Progenitor cell of endocrine pancreas (in vitro differentiated cells): ENCODE measurements at regions not wholly inside any gene's neighbourhood (a gene's known extent, or its start where the extent isn't known, plus 50 kb on each side); places are given as distances from the start of the nearest gene placed in this dataset.

Source experiments
- DNase-seq: peaks from one replicate; pipeline ENCODE4 v3.0.0; 2021; ENCODE audit warnings: low spot score; ENCODE audit not compliant: unreplicated experiment
- H3K27ac Mint-ChIP-seq: 2 replicates; pipeline ENCODE4 v1.8.0; 2021; ENCODE audit warnings: mild to moderate bottlenecking, moderate library complexity, mixed read lengths
- H3K27me3 Mint-ChIP-seq: 2 replicates; pipeline ENCODE4 v1.8.0; 2021; ENCODE audit warnings: mixed read lengths
- H3K36me3 Mint-ChIP-seq: 2 replicates; pipeline ENCODE4 v1.8.0; 2022; ENCODE audit warnings: mixed read lengths; ENCODE audit not compliant: insufficient read depth
- H3K4me1 Mint-ChIP-seq: 2 replicates; pipeline ENCODE4 v1.8.0; 2021; ENCODE audit warnings: low read depth, mixed read lengths
- H3K4me3 Mint-ChIP-seq: 2 replicates; pipeline ENCODE4 v1.8.0; 2021; ENCODE audit warnings: low read depth, mild to moderate bottlenecking, moderate library complexity, mixed read lengths
- H3K9me3 Mint-ChIP-seq: 2 replicates; pipeline ENCODE4 v1.8.0; 2021; ENCODE audit warnings: low read depth, mixed read lengths
- CTCF ChIP-seq: fragments of 200-600 bp; sonication (generic); IDR thresholded peaks from one replicate; pipeline ENCODE4 v1.5.0; 2021; ENCODE audit warnings: antibody characterized with exemption, mild to moderate bottlenecking; ENCODE audit not compliant: unreplicated experiment

- H3K4me3 Mint-ChIP-seq, result no peak overlapping the region
- H3K27ac Mint-ChIP-seq, result no peak overlapping the region
- TF ChIP-seq CTCF, result no peak
- peaks cover 17% of the 10 kb centered on the region for H3K4me1 Mint-ChIP-seq
- no peaks in the 10 kb centered on the region for H3K9me3 Mint-ChIP-seq
- H3K36me3 Mint-ChIP-seq, result no peaks in the 10 kb centered on the region
- H3K27me3 Mint-ChIP-seq, result peaks cover 11% of the 10 kb centered on the region
- DNase-seq, result no peak
Observed at GRCh38 chr3:117630885-117631284, 921.3 kb downstream of the TUSC7 start.

GRCh38 chr3:117631781-117632180, 922.2 kb downstream of the TUSC7 start:
- H3K4me1 Mint-ChIP-seq, result peaks cover 18% of the 10 kb centered on the region
- H3K27ac Mint-ChIP-seq, result no peak overlapping the region
- peaks cover 11% of the 10 kb centered on the region for H3K27me3 Mint-ChIP-seq

GRCh38 chr3:117632191-117632590, 922.6 kb downstream of the TUSC7 start:
- DNase-seq, result no peak
- Mint-ChIP-seq H3K27ac (no peak overlapping the region), H3K36me3 (no peaks in the 10 kb centered on the region), H3K9me3 (no peaks in the 10 kb centered on the region), H3K4me1 (peaks cover 18% of the 10 kb centered on the region), H3K27me3 (peaks cover 11% of the 10 kb centered on the region), H3K4me3 (no peak overlapping the region)
- TF ChIP-seq CTCF, result no peak

More at GRCh38 chr3:117631781-117632180, 922.2 kb downstream of the TUSC7 start:
- Mint-ChIP-seq H3K9me3 (no peaks in the 10 kb centered on the region), H3K36me3 (no peaks in the 10 kb centered on the region), H3K4me3 (no peak overlapping the region)
- no peak for TF ChIP-seq CTCF
- no peak for DNase-seq

- no peak for DNase-seq
- Mint-ChIP-seq H3K27me3 (peaks cover 14% of the 10 kb centered on the region), H3K9me3 (no peaks in the 10 kb centered on the region), H3K4me3 (no peak overlapping the region), H3K27ac (no peak overlapping the region), H3K4me1 (peaks cover 18% of the 10 kb centered on the region), H3K36me3 (no peaks in the 10 kb centered on the region)
- no peak for TF ChIP-seq CTCF
Observed at GRCh38 chr3:117633207-117633606, 923.6 kb downstream of the TUSC7 start.

GRCh38 chr3:117637666-117638065, 928.1 kb downstream of the TUSC7 start:
- Mint-ChIP-seq H3K36me3 (no peaks in the 10 kb centered on the region), H3K4me3 (no peak overlapping the region), H3K9me3 (no peaks in the 10 kb centered on the region), H3K4me1 (peaks cover 12% of the 10 kb centered on the region), H3K27me3 (peaks cover 12% of the 10 kb centered on the region), H3K27ac (no peak overlapping the region)
- no peak for DNase-seq
- TF ChIP-seq CTCF, result no peak
